Bronchial epithelial cell (primary cell): ENCODE measurements at regions not wholly inside any gene's neighbourhood (a gene's known extent, or its start where the extent isn't known, plus 50 kb on each side); places are given as distances from the start of the nearest gene placed in this dataset.

Experiments
- DNase-seq: peaks from one replicate; pipeline ENCODE4 v3.0.0-alpha.2; 2010; ENCODE audit warnings: low read depth
- FAIRE-seq: peaks from 2 replicates; lab custom pipeline; 2011; peaks lifted over from hg19 to GRCh38; lab: Jason Lieb, UNC
- H3K27me3 ChIP-seq: 2 replicates; pipeline ENCODE4 v1.5.1; 2011; ENCODE audit warnings: low read length; ENCODE audit not compliant: control insufficient read depth, insufficient read depth
- H3K36me3 ChIP-seq: 2 replicates; pipeline ENCODE4 v1.5.1; 2011; ENCODE audit warnings: low read length; ENCODE audit not compliant: control insufficient read depth, insufficient read depth
- H3K4me3 ChIP-seq: 2 replicates; pipeline ENCODE4 v1.5.1; 2011; ENCODE audit warnings: mild to moderate bottlenecking, low read depth, low read length, control low read depth
- CTCF ChIP-seq: IDR thresholded peaks from 2 replicates; pipeline ENCODE4 v1.5.1; 2011; ENCODE audit warnings: mild to moderate bottlenecking, moderate library complexity, low read length, control low read depth, inconsistent platforms; ENCODE audit not compliant: insufficient read depth, severe bottlenecking

GRCh38 chr12:124466216-124467128 is 100.9 kb downstream of the NCOR2 start:
- Histone ChIP-seq H3K27me3 (no peaks in the 10 kb centered on the region), H3K36me3 (peaks cover 29% of the 10 kb centered on the region), H3K4me3 (no peak overlapping the region)
- no peak for FAIRE-seq
- TF ChIP-seq CTCF, result no peak
- no peak for DNase-seq

GRCh38 chr12:124465473-124465872 is 101.9 kb downstream of the NCOR2 start:
- no peak for TF ChIP-seq CTCF
- no peak for FAIRE-seq
- no peaks in the 10 kb centered on the region for H3K27me3 ChIP-seq
- no peak for DNase-seq
- no peak overlapping the region for H3K4me3 ChIP-seq
- peaks cover 29% of the 10 kb centered on the region for H3K36me3 ChIP-seq

- FAIRE-seq (no peak), DNase-seq (no peak)
- peaks cover 30% of the 10 kb centered on the region for H3K36me3 ChIP-seq
- no peaks in the 10 kb centered on the region for H3K27me3 ChIP-seq
- no peak for TF ChIP-seq CTCF
- no peak overlapping the region for H3K4me3 ChIP-seq
Observed at GRCh38 chr12:124464830-124465229, 102.6 kb downstream of the NCOR2 start.

GRCh38 chr12:124464062-124464461 is 103.3 kb downstream of the NCOR2 start:
- FAIRE-seq (no peak), DNase-seq (no peak)
- TF ChIP-seq CTCF, result no peak
- Histone ChIP-seq H3K36me3 (peaks cover 34% of the 10 kb centered on the region), H3K27me3 (no peaks in the 10 kb centered on the region), H3K4me3 (no peak overlapping the region)

- peaks cover 38% of the 10 kb centered on the region for H3K36me3 ChIP-seq
- FAIRE-seq, result no peak
- no peak for TF ChIP-seq CTCF
Observed at GRCh38 chr12:124463341-124463921, 104.0 kb downstream of the NCOR2 start.

More at GRCh38 chr12:124463341-124463921, 104.0 kb downstream of the NCOR2 start:
- Histone ChIP-seq H3K27me3 (no peaks in the 10 kb centered on the region), H3K4me3 (no peak overlapping the region)
- DNase-seq, result no peak
